Hematopoietic multipotent progenitor cell treated with erythropoietin and hydrocortisone succinate and interleukin-3 and kit ligand, for 6 days (in vitro differentiated cells): ENCODE measurements at regions not wholly inside any gene's neighbourhood (a gene's known extent, or its start where the extent isn't known, plus 50 kb on each side); places are given as distances from the start of the nearest gene placed in this dataset.
"Not testable (repeated sequence)": the region's sequence is repeated elsewhere in the genome, so short reads cannot be mapped to it uniquely, and the experiment has no call there.

ENCODE experiments used
- DNase-seq: peaks from one replicate; pipeline ENCODE4 v3.0.0-alpha.2; 2015

DNA sequence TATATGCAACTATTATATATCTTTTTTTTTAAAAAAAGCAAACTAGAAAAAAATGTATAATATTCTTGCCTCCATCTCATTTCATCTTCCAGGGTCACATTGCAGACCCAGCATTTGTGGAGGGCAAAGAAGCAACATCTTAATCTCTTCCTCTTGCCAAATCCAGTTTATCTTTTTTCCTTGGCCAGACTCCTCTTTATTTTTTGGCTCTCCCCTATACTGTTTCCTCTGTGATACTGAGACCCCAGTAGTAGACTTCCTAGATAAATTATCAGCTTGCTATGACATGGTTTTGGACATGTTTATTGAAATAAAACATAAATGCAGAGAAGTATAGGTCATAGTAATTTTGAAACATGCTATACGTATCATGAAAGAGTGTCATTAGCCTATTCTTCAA, 303.8 kb upstream of the DDHD1 start:
- DNase-seq = no peak

DNA sequence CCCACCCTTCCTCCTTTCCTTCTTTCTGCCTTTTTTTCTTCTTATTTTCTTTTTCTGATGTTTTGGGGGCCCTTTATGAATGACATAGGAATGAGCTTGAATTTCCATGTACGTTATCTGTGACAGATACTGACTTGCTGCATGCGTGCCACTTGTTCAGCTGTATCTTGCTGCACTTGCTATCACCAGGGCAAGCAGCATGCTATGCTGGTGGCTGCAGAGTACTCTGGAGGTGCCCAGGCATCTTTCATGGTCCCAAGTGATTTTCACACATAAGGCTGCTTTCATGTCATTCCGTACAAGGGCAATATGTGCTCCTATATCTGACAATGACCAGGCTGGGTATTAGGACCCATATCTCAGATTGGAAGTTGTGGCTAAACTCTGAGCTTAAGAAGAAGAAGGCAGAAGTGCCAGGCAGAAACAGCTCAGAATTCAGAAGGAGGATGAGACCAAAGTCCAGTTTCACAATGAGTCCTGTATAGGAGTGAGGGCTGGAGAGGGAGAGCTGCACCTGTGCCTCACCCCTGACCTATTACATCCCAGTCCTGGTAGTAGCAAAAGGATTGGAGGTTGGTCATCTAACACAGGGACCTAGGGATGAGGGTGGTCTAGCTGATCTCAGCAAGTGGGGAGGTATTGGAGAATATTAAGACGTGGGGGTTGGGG, 299.0 kb upstream of the DDHD1 start:
- DNase-seq = no peak

GRCh38 chr14:53450871-53451270, 297.7 kb upstream of the DDHD1 start:
- no peak for DNase-seq

DNA sequence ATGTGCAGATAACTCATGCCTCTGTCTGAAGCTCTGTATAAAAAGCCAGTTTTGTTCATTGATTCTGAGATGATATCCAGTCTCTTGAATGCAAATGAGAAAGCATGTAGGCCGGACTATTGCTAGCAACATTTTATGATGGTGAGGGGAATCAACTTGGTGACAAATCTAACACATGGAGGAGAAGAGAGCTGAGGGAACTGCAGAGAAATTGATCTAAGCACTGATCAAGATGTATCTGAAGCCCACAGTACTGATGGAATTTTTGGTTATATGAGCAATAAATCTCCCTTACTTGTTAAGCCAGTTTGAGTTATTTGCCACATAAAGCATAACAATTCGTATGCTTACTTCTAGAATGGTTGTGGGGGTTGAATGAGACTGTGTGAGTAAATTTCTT, 295.6 kb upstream of the DDHD1 start:
- no peak for DNase-seq

GRCh38 chr14:53444677-53445312, 291.7 kb upstream of the DDHD1 start:
- no peak for DNase-seq

- no peak for DNase-seq
These were observed 288.7 kb upstream of the DDHD1 start for GRCh38 chr14:53441789-53442188.

DNA sequence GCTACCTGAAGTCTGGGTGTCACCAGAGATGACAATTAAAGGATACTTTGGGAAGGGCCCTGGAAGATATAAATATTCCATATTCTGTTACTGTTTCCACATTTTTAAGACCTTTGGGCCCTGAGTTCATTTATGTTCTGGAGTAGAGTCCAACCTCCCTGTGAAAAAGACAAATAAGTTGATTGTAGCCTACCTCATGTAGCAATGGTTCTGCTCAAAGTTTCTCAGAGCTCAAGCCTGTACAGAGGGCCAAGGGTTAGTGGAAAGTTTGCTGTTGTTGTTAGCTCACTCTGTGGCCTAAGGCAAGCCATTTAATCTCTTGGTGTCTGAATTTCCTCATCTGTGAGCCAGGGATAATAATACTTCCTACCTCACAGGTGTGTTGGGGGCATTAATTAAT, 284.7 kb upstream of the DDHD1 start:
- no peak for DNase-seq

GRCh38 chr14:53432378-53432802, 279.3 kb upstream of the DDHD1 start:
- DNase-seq = peak; percentile 59

- no peak for DNase-seq
These were observed 277.7 kb upstream of the DDHD1 start for GRCh38 chr14:53430870-53431269.

DNA sequence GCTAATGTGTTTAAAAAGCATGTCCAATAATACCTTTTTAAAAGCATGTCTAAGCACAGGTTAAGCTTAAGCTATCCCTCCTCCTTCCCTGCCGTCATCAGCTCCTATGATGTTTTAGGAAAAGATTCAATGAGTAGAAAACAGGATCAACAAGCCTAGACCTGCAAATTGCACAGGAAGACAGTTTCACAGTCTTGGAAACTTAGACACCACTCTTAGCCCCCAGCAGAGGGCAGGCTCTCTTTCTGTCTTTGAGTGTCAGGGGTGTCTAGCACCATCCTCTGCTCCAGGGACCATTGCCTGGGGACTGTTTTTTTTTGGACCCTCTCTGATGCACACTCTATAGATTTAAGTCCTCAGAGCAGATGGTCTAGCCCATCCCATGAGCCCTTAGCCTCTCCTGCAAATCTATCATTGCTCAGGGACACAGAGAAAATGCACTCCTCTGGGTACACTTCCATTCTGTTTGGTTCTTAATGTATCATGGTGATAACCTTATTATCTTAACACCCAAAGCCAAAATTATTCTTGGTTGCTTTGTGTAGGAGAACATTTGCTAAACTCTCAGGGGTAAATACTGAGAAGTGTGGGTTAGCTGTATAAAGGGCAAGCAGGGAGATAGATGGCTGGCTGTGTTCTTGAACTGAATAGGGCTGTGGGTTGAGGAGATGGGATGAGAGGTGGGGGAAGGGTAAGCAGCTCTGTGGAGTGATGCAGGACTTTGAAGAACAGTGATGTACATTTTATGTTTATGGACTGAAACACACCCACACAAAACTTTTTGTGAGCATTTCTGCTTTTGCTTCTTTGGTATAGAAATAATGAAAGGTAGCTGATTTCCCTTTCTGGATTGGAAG, 259.9 kb upstream of the DDHD1 start:
- DNase-seq = peak; percentile 38

- no peak for DNase-seq
These were observed 258.0 kb upstream of the DDHD1 start for GRCh38 chr14:53411125-53411524.

DNA sequence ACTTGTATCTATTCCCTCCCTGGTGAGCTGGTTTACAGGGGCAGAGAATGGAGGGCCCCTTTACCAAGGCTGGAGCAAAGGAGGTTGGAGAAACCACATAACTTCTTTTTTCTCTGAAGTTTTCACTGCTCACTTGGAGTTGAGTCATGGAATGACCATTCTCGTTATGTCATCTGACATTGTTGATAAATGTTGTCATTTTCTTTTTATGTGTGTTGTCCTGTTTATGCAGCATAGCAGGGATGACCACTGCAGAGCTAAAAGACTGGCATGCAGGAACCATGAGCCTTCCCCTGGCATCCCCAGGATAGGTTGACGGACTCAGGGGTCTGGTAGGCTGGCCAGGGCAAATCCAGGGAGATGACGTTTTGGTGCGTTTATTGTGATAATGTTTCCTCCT, 256.8 kb upstream of the DDHD1 start:
- no peak for DNase-seq

DNA sequence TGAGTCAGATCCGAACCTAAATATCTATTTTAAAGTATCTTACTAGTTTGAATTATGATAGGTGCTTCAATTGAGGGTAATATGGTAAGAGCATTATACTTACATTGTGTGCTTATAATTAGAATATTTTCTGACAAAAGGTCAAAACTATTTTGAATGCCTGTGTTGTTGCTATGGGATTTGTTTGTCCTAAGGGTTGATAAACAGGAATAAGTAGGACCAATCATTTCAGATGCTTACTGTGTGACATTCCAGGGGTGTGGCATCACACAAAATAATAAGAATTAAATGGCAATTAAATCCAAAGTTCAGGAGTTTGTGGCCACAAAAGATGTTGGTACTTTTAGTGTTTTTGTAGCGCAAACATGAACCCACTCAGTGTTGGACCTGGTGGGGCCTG, 256.2 kb upstream of the DDHD1 start:
- DNase-seq = no peak

- no peak for DNase-seq
These were observed 255.2 kb upstream of the DDHD1 start for GRCh38 chr14:53408175-53408879.

DNA sequence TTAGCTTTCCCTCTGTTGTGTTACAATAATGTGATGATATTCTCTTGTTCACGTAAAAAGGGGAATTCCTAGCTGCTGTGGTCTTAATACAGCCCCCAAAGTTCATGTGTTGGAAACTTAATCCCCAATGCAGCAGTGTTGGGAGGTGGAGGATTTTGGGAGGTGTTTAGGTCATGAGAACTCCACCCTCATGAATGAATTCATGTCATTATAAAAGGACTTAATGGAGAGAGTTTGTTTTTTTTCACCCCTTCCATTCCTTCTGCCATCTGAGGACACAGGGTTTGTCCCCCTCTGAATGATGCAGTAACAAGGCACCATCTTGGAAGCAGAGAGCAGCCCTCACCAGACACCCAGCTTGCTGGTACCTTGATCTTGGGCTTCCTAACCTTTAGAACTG, 253.4 kb upstream of the DDHD1 start:
- DNase-seq = no peak

GRCh38 chr14:53401646-53402045, 248.5 kb upstream of the DDHD1 start:
- DNase-seq = no peak

DNA sequence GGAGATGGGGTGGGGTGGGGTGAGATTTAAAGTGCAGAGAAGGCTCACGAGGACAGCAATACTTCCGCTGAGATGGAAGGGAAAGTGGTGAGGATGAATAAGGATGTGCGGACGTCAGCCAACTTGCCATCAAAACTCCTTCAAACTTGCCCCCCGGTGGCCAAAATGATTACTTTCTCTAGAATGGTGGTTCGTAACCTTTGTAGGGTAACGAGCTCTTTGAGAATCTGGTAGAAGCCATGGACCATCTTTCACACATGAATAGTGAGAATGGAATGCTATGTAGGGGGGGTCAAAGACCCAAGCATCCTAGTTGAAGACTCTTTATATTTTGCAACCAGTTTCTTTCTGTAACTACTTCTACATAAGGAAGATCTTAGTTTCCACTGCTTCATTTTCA, 245.9 kb upstream of the DDHD1 start:
- DNase-seq = peak; percentile 7

GRCh38 chr14:53398616-53399015, 245.5 kb upstream of the DDHD1 start:
- DNase-seq = no peak

GRCh38 chr14:53395267-53395666, 242.1 kb upstream of the DDHD1 start:
- not testable (repeated sequence) for DNase-seq

DNA sequence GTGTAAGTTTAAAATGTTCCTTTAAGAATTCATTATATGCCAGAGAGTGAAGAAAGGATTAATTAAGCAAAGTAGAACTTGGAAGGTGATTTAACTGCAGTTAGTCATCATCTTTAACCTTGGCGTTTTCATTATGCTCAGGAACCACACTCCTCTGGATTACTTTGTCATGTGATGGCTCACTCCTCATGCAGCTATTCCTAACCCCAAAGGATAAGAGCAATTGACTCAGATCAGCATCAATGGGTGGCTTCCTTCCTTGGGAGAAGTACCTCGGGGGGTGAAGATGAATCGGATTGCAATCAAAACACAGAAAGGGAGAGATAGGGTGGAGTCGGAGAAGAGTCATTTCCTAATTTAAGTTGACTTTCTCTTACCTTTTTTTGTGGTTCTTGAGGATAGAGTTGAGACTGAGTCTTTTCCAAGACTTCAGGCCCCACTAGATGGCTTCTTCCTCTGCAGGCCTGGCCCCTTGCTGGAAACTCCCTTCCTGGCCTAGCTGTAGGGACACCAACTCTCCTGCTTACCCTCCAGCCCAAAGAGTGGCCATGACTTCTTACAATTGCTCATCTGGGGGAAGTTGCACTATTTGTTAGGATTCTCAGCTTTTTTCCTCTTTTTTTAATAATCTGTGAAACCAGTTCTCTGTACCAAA, 238.6 kb upstream of the DDHD1 start:
- DNase-seq = no peak

DNA sequence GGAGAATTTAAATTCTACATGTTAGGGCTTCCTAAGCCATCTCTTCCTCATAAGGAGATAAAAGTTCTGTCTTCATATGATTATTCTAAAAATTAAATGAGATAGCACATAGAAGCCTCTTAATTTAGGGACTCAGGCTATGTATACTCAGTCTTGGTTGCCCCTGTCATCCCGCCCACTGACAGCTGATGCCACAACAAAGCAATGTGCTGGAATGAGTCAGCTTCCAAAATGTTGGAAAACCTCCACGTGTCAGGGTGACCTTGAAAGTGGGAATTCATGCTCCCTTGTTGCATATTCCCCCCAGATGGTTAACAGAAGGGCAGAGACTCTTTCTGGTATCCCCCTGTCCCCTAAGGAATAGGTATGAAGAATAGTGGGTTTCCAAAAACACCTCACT, 238.0 kb upstream of the DDHD1 start:
- no peak for DNase-seq

GRCh38 chr14:53390008-53390407, 236.9 kb upstream of the DDHD1 start:
- no peak for DNase-seq

GRCh38 chr14:53389202-53389601, 236.1 kb upstream of the DDHD1 start:
- DNase-seq = no peak
